GM23248 (cell line): ENCODE measurements at regions not wholly inside any gene's neighbourhood (a gene's known extent, or its start where the extent isn't known, plus 50 kb on each side); places are given as distances from the start of the nearest gene placed in this dataset.

Source experiments
- EZH2 ChIP-seq: fragments of 200-600 bp; sonication (generic); IDR thresholded peaks from 2 replicates; pipeline ENCODE4 v1.6.1; 2018; ENCODE audit warnings: antibody characterized with exemption, mild to moderate bottlenecking; ENCODE audit not compliant: insufficient read depth, poor library complexity, severe bottlenecking
- EZH2phosphoT487 ChIP-seq: fragments of 200-600 bp; sonication (generic); IDR thresholded peaks from 2 replicates; pipeline ENCODE4 v1.6.1; 2018; ENCODE audit warnings: antibody characterized with exemption, moderate library complexity, mild to moderate bottlenecking, low read depth; ENCODE audit not compliant: insufficient read depth

- no peak for TF ChIP-seq EZH2phosphoT487
- TF ChIP-seq EZH2 = no peak
Measured at GRCh38 chr4:186948361-186949242, 224.9 kb upstream of the FAT1 start.
